Neural cell (in vitro differentiated cells): ENCODE measurements at regions not wholly inside any gene's neighbourhood (a gene's known extent, or its start where the extent isn't known, plus 50 kb on each side); places are given as distances from the start of the nearest gene placed in this dataset.

Source experiments
- H2AFZ ChIP-seq: fragments of 200-600, 300-800 bp; sonication (generic), shearing (Covaris generic); 2 replicates; pipeline ENCODE4 v1.6.0; 2014; ENCODE audit warnings: low read depth, mild to moderate bottlenecking, antibody characterized with exemption, low read length, moderate library complexity
- H3F3A ChIP-seq: fragments of 200-600 bp; shearing (Covaris generic); 2 replicates; pipeline ENCODE4 v1.6.1; 2016; ENCODE audit warnings: mild to moderate bottlenecking, moderate library complexity, mixed read lengths, antibody characterized with exemption, low read length; ENCODE audit not compliant: insufficient read depth, poor library complexity, severe bottlenecking
- H3K27ac ChIP-seq: fragments of 200-600, 300-800 bp; sonication (generic), shearing (Covaris generic); 2 replicates; pipeline ENCODE4 v1.5.1; 2014; ENCODE audit warnings: mild to moderate bottlenecking, low read length, moderate library complexity
- H3K27me3 ChIP-seq: fragments of 300-800, 200-600 bp; sonication (generic), shearing (Covaris generic); 2 replicates; pipeline ENCODE4 v1.6.0; 2014; ENCODE audit warnings: mild to moderate bottlenecking, low read depth, low read length, moderate library complexity; ENCODE audit not compliant: insufficient read depth
- H3K36me3 ChIP-seq: fragments of 300-800, 200-600 bp; sonication (generic), shearing (Covaris generic); 2 replicates; pipeline ENCODE4 v1.5.1; 2014; ENCODE audit warnings: mild to moderate bottlenecking, antibody characterized with exemption, low read length, moderate library complexity; ENCODE audit not compliant: insufficient read depth
- H3K4me2 ChIP-seq: fragments of 300-800, 200-600 bp; sonication (generic), shearing (Covaris generic); 2 replicates; pipeline ENCODE4 v1.6.0; 2014; ENCODE audit warnings: mild to moderate bottlenecking, low read length
- H3K4me3 ChIP-seq: fragments of 300-800, 200-600 bp; sonication (generic), shearing (Covaris generic); 2 replicates; pipeline ENCODE4 v1.5.1; 2014; ENCODE audit warnings: mild to moderate bottlenecking, low read length, moderate library complexity
- H3K79me2 ChIP-seq: fragments of 200-600 bp; shearing (Covaris generic); replicated peaks from 2 replicates; pipeline ENCODE4 v1.6.0; 2014; ENCODE audit warnings: mild to moderate bottlenecking, low read length, moderate library complexity; ENCODE audit not compliant: insufficient read depth
- H3K9ac ChIP-seq: fragments of 300-800, 200-600 bp; sonication (generic), shearing (Covaris generic); 2 replicates; pipeline ENCODE4 v1.6.1; 2016; ENCODE audit warnings: mild to moderate bottlenecking, low read length, mixed read lengths
- H3K9me2 ChIP-seq: fragments of 200-600 bp; shearing (Covaris generic); 2 replicates; pipeline ENCODE4 v1.6.1; 2016; ENCODE audit warnings: mild to moderate bottlenecking, low read length, mixed read lengths; ENCODE audit not compliant: insufficient read depth
- H3K9me3 ChIP-seq: fragments of 200-600, 300-800 bp; sonication (generic), shearing (Covaris generic); 2 replicates; pipeline ENCODE4 v1.6.1; 2016; ENCODE audit warnings: mild to moderate bottlenecking, mixed run types, low read length, moderate library complexity, mixed read lengths
- H4K20me1 ChIP-seq: fragments of 200-600 bp; shearing (Covaris generic); 2 replicates; pipeline ENCODE4 v1.6.1; 2016; ENCODE audit warnings: mild to moderate bottlenecking, mixed run types; ENCODE audit not compliant: insufficient read depth
- CTCF ChIP-seq: fragments of 450-650 bp; IDR thresholded peaks from 2 replicates; pipeline ENCODE4 v1.5.1; 2014; ENCODE audit warnings: antibody characterized with exemption, mild to moderate bottlenecking, moderate library complexity; ENCODE audit not compliant: poor library complexity, severe bottlenecking
- EP300 ChIP-seq: fragments of 450-650 bp; conservative IDR thresholded peaks from 2 replicates; pipeline ENCODE4 v1.6.1; 2014; ENCODE audit warnings: antibody characterized with exemption, mild to moderate bottlenecking, moderate library complexity; ENCODE audit not compliant: poor library complexity, severe bottlenecking
- EZH2 ChIP-seq: fragments of 200-600, 300-800 bp; shearing (Covaris generic), sonication (generic); IDR thresholded peaks from 2 replicates; pipeline ENCODE4 v1.6.1; 2014; ENCODE audit warnings: antibody characterized with exemption, low read length, borderline replicate concordance, mild to moderate bottlenecking; ENCODE audit not compliant: insufficient read depth, poor library complexity, severe bottlenecking
- MXI1 ChIP-seq: fragments of 450-650 bp; conservative IDR thresholded peaks from 2 replicates; pipeline ENCODE4 v1.6.1; 2014; ENCODE audit warnings: antibody characterized with exemption, mild to moderate bottlenecking; ENCODE audit not compliant: poor library complexity, severe bottlenecking
- POLR2AphosphoS5 ChIP-seq: IDR thresholded peaks from 2 replicates; pipeline ENCODE4 v1.6.1; 2012
- RAD21 ChIP-seq: fragments of 450-650 bp; conservative IDR thresholded peaks from 2 replicates; pipeline ENCODE4 v1.6.1; 2014; ENCODE audit warnings: antibody characterized with exemption, mild to moderate bottlenecking, moderate library complexity
- REST ChIP-seq: IDR thresholded peaks from 2 replicates; pipeline ENCODE4 v1.6.1; 2012; ENCODE audit warnings: borderline replicate concordance
- SMC3 ChIP-seq: fragments of 450-650 bp; conservative IDR thresholded peaks from 2 replicates; pipeline ENCODE4 v1.6.1; 2014; ENCODE audit warnings: antibody characterized with exemption, mild to moderate bottlenecking, moderate library complexity; ENCODE audit not compliant: poor library complexity
- TAF1 ChIP-seq: IDR thresholded peaks from 2 replicates; pipeline ENCODE4 v1.6.1; 2012; ENCODE audit warnings: low read depth

- no peaks in the 10 kb centered on the region for H3K79me2 ChIP-seq
- H3K9me3 ChIP-seq: no peaks in the 10 kb centered on the region
- H3K9ac ChIP-seq: peak overlapping the region; percentile 74
- H3K4me2 ChIP-seq: peak overlapping the region; percentile 16
- peak overlapping the region; percentile 43 for H3K4me3 ChIP-seq
- no peaks in the 10 kb centered on the region for H3F3A ChIP-seq
- H3K9me2 ChIP-seq: no peaks in the 10 kb centered on the region
- H3K36me3 ChIP-seq: no peaks in the 10 kb centered on the region
- peak overlapping the region; percentile 98 for H3K27ac ChIP-seq
- no peaks in the 10 kb centered on the region for H3K27me3 ChIP-seq
- H4K20me1 ChIP-seq: no peaks in the 10 kb centered on the region
- no peak for TF ChIP-seq CTCF
- TF ChIP-seq MXI1: no peak
- TF ChIP-seq RAD21: no peak
- no peak for TF ChIP-seq TAF1
- TF ChIP-seq SMC3: no peak
- TF ChIP-seq EP300: no peak
- no peak for TF ChIP-seq REST
- no peak for TF ChIP-seq POLR2AphosphoS5
- TF ChIP-seq EZH2: no peak
- no peak overlapping the region for H2AFZ ChIP-seq
These were observed 324.7 kb downstream of the RPS24 start for GRCh38 chr10:78358351-78358750.

- Histone ChIP-seq H3K27me3 (no peaks in the 10 kb centered on the region), H3K9ac (peak overlapping the region; percentile 74), H3K9me2 (no peaks in the 10 kb centered on the region), H3K27ac (peak overlapping the region; percentile 98), H3K36me3 (no peaks in the 10 kb centered on the region), H4K20me1 (no peaks in the 10 kb centered on the region), H3K79me2 (no peaks in the 10 kb centered on the region), H3K4me3 (no peak overlapping the region), H3F3A (no peaks in the 10 kb centered on the region), H3K9me3 (no peaks in the 10 kb centered on the region), H3K4me2 (no peak overlapping the region), H2AFZ (no peak overlapping the region)
- no peak for TF ChIP-seq EP300
- no peak for TF ChIP-seq REST
- no peak for TF ChIP-seq RAD21
- no peak for TF ChIP-seq EZH2
These were observed 325.3 kb downstream of the RPS24 start for GRCh38 chr10:78358982-78359381.
